ENCODE measurements at regions not wholly inside any gene's neighbourhood (a gene's known extent, or its start where the extent isn't known, plus 50 kb on each side); places are given as distances from the start of the nearest gene placed in this dataset.

GRCh38 chr4:27398631-27399310 is 538.1 kb downstream of the STIM2 start:
- TF ChIP-seq ZNF274 (IDR thresholded peaks at IDR 0.05; ENCODE audit: low read depth, low read length): no peak
- TF ChIP-seq YY1 (IDR thresholded peaks at IDR 0.05; ENCODE audit: insufficient read depth, insufficient read length): no peak
- no peak for TF ChIP-seq SUZ12 (IDR thresholded peaks at IDR 0.05; ENCODE audit: extremely low read depth, insufficient read depth, insufficient read length)

All from NT2/D1 (cell line).